ENCODE measurements at regions not wholly inside any gene's neighbourhood (a gene's known extent, or its start where the extent isn't known, plus 50 kb on each side); places are given as distances from the start of the nearest gene placed in this dataset.

DNA sequence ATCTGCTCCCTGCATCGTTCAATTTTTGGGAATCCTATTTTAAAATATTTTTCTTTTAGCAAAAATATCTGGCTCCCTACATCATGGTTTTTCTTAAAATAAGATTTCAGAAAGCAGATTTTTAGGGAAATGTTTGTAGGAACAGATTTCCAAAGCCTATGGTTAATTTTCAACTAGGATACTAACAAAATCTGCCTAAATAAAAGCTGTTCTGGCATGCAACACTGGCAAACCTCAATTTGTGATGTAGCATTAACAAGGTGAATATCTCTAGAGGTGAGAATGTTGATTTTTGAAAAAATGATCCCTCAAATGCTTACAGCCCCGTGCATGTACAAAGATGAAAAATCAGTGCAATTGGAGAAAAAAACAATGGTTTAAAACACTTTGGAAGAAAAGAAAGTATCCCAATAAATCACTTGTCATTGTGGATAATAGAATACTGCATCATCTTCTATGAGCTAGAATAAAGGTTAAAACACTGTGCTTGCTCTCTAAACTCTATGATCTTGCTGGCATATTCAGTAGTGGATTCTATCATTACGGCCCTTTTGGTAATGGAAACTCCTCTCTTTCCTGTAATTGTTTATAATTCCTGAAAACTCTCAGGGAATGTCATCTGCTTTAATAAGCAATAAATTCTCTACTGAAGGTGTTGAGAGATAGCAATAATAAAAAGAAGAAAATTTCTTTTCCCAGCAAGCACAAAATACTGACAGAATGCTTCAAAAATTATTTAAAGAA is 97.6 kb downstream of the C4orf33 start:
- no peak for TF ChIP-seq CTCF (IDR thresholded peaks at IDR 0.05)
- TF ChIP-seq POLR2A (IDR thresholded peaks at IDR 0.05) = no peak
